Osteoblast (primary cell): ENCODE measurements at regions not wholly inside any gene's neighbourhood (a gene's known extent, or its start where the extent isn't known, plus 50 kb on each side); places are given as distances from the start of the nearest gene placed in this dataset.

ENCODE experiments used
- DNase-seq: peaks from one replicate; pipeline ENCODE4 v3.0.0; 2011; ENCODE audit warnings: low spot score, mixed read lengths; ENCODE audit not compliant: insufficient read length; ENCODE audit errors: missing footprints
- H2AFZ ChIP-seq: 2 replicates; pipeline ENCODE4 v1.6.0; 2011; ENCODE audit warnings: mild to moderate bottlenecking, low read length
- H3K27ac ChIP-seq: 2 replicates; pipeline ENCODE4 v1.5.1; 2011; ENCODE audit warnings: mild to moderate bottlenecking, low read depth, low read length, moderate library complexity
- H3K27me3 ChIP-seq: 2 replicates; pipeline ENCODE4 v1.6.0; 2012; ENCODE audit warnings: mild to moderate bottlenecking, control low read depth, inconsistent platforms, low read length, moderate library complexity; ENCODE audit not compliant: insufficient read depth
- H3K36me3 ChIP-seq: 2 replicates; pipeline ENCODE4 v1.5.1; 2011; ENCODE audit warnings: mild to moderate bottlenecking, low read length, control low read depth, moderate library complexity; ENCODE audit not compliant: insufficient read depth
- H3K4me1 ChIP-seq: 2 replicates; pipeline ENCODE4 v1.5.1; 2011; ENCODE audit warnings: mild to moderate bottlenecking, low read length, control low read depth, moderate library complexity; ENCODE audit not compliant: insufficient read depth
- H3K4me2 ChIP-seq: 2 replicates; pipeline ENCODE4 v1.6.0; 2011; ENCODE audit warnings: mild to moderate bottlenecking, low read length; ENCODE audit not compliant: insufficient read depth
- H3K4me3 ChIP-seq: fragments of 200-600 bp; sonication (generic); 3 replicates; pipeline ENCODE4 v1.5.1; 2012; ENCODE audit warnings: mild to moderate bottlenecking, low read length, inconsistent platforms; ENCODE audit not compliant: insufficient read depth
- H3K79me2 ChIP-seq: 2 replicates; pipeline ENCODE4 v1.6.0; 2012; ENCODE audit warnings: mild to moderate bottlenecking, low read length, control low read depth, inconsistent platforms; ENCODE audit not compliant: insufficient read depth
- H3K9me3 ChIP-seq: 2 replicates; pipeline ENCODE4 v1.5.1; 2011; ENCODE audit warnings: low read depth, low read length, control low read depth
- H4K20me1 ChIP-seq: 2 replicates; pipeline ENCODE4 v1.6.0; 2012; ENCODE audit warnings: mild to moderate bottlenecking, low read length, control low read depth; ENCODE audit not compliant: insufficient read depth
- CTCF ChIP-seq: IDR thresholded peaks from 2 replicates; pipeline ENCODE4 v1.5.1; 2011; ENCODE audit warnings: mild to moderate bottlenecking, low read depth, low read length, moderate library complexity; ENCODE audit errors: extremely low read depth

GRCh38 chr3:70873686-70874085 lies 561.2 kb upstream of the MDFIC2 start:
- H3K4me1 ChIP-seq, result peaks cover 14% of the 10 kb centered on the region
- no peak overlapping the region for H3K4me2 ChIP-seq
- no peak for DNase-seq
- H3K4me3 ChIP-seq, result no peak overlapping the region
- H4K20me1 ChIP-seq, result no peaks in the 10 kb centered on the region
- no peaks in the 10 kb centered on the region for H3K36me3 ChIP-seq
- H3K27ac ChIP-seq, result no peak overlapping the region
- H2AFZ ChIP-seq, result no peak overlapping the region
- TF ChIP-seq CTCF, result no peak
- no peaks in the 10 kb centered on the region for H3K79me2 ChIP-seq
- no peaks in the 10 kb centered on the region for H3K9me3 ChIP-seq
- no peaks in the 10 kb centered on the region for H3K27me3 ChIP-seq

DNA sequence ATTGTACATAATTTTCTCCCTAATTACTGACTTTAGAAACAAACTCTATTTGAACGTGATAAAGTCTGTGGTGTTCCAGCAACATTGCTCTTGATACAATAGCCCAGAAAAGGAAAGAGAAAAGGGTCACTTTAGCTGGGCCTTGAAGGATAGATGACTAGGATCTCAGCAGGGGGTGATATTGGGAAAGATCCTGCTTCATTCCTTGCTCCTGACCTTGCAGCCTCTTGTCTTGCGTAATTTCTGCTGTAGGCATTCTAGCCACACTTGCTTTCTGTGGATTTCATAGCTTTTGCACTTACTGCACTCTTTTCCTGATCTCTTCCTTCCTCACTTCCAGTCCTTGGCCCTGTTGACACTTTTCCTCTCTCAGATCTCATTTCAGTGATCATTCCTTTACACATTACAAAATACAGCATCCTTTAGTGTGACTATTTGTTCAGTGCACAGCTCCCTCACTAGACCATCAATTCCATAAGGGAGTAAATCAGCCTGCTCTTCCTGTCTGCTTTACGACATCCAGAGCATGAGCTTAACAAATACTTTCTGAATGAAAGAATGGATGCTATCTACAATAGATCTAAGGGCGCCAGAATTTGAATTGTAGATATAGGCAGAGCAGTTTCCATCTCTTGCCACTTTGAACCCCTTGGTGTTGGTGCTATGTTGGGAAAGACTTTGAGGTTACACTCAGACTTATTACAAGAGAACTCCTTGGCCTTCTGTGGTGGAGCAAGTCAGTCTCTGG lies 559.6 kb upstream of the MDFIC2 start:
- no peaks in the 10 kb centered on the region for H4K20me1 ChIP-seq
- no peaks in the 10 kb centered on the region for H3K36me3 ChIP-seq
- peak overlapping the region; percentile 79 for H2AFZ ChIP-seq
- H3K79me2 ChIP-seq, result no peaks in the 10 kb centered on the region
- no peaks in the 10 kb centered on the region for H3K9me3 ChIP-seq
- TF ChIP-seq CTCF, result no peak
- H3K4me1 ChIP-seq, result peaks cover 14% of the 10 kb centered on the region
- no peak for DNase-seq
- no peaks in the 10 kb centered on the region for H3K27me3 ChIP-seq
- no peak overlapping the region for H3K4me3 ChIP-seq
- peak overlapping the region; percentile 79 for H3K27ac ChIP-seq
- peak overlapping the region; percentile 62 for H3K4me2 ChIP-seq

DNA sequence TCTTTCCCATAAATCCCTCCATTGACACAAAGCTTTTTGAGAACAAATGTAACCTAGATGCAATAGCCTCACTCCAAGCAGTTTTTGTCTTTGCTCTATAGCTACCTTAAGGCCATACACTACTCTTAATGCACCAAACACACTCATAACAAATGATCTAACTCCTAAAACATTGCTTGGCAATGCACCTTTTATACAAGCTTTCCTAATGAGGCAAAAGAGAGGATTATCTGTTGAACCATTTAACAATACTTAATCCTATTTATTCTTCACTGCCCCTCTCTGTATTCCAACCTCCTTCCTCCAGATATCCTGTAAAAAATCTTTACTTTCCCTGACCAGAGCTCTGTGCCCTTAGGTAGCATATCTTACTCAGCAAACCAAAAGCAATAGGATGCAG lies 558.1 kb upstream of the MDFIC2 start:
- H3K4me3 ChIP-seq, result no peak overlapping the region
- H3K79me2 ChIP-seq, result no peaks in the 10 kb centered on the region

More for the DNA sequence above, 558.1 kb upstream of the MDFIC2 start:
- H3K4me2 ChIP-seq, result no peak overlapping the region
- no peaks in the 10 kb centered on the region for H3K27me3 ChIP-seq
- no peaks in the 10 kb centered on the region for H4K20me1 ChIP-seq
- no peak overlapping the region for H2AFZ ChIP-seq
- H3K4me1 ChIP-seq, result peaks cover 14% of the 10 kb centered on the region
- no peak for TF ChIP-seq CTCF
- no peak for DNase-seq
- no peaks in the 10 kb centered on the region for H3K36me3 ChIP-seq
- no peak overlapping the region for H3K27ac ChIP-seq
- no peaks in the 10 kb centered on the region for H3K9me3 ChIP-seq
